NCI-H187 (cell line): ENCODE measurements at regions not wholly inside any gene's neighbourhood (a gene's known extent, or its start where the extent isn't known, plus 50 kb on each side); places are given as distances from the start of the nearest gene placed in this dataset.
"Not testable (repeated sequence)": the region's sequence is repeated elsewhere in the genome, so short reads cannot be mapped to it uniquely, and the experiment has no call there.

Experiments used
- DNase-seq, 2 experiments: peaks; one replicate each; lab custom pipeline; 2025; lab: John Stamatoyannopoulos, UW

- DNase-seq = no peak
Observed at GRCh38 chr20:57103146-57103800, 163.2 kb downstream of the BMP7 start.

DNA sequence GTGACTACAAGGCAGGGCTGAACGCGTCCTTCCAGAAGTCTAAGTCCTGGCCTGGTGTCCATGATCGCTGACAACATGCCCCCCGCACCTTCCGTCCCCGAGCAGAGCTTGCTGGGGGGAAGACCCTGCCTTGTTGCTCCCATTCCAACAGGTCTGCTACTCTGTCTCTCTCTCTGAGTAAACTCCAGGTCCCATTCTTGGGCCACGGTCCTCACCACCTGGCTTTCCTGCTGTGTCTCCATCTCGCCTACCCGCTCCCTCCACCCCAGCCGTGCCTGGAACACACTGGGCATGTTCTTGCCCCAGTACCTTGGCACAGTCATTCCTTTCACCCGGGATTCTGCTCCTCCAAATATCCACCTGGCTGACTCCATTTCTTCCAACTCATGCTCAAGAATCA lies 162.3 kb downstream of the BMP7 start:
- DNase-seq = no peak

DNA sequence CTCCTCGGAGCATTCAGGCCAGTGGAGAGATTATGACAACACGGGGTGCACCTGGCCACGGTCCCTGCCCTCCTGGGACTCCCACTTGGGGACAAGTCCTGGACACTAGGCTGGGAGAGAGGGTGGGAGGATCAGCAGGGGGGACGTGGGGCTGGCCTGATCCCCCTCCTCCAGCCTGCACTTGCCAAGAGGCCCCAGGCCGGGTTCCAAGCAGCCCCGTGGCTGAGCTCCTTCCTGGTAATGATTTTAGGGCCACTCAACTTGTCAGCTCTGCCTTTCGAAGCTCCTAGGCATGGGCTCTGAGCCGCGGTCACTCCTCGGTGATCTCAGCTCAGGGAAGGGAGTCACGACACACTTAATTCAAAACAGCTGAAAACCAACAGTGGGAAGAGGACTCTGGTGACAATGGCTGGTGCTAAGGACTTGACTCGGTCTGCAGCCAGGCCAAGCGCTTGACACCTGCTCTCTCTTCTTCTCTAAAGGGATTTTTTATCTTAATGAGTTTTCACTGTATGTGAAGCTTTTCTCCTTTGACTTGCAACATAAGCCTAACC lies 161.7 kb downstream of the BMP7 start:
- DNase-seq = no peak

DNA sequence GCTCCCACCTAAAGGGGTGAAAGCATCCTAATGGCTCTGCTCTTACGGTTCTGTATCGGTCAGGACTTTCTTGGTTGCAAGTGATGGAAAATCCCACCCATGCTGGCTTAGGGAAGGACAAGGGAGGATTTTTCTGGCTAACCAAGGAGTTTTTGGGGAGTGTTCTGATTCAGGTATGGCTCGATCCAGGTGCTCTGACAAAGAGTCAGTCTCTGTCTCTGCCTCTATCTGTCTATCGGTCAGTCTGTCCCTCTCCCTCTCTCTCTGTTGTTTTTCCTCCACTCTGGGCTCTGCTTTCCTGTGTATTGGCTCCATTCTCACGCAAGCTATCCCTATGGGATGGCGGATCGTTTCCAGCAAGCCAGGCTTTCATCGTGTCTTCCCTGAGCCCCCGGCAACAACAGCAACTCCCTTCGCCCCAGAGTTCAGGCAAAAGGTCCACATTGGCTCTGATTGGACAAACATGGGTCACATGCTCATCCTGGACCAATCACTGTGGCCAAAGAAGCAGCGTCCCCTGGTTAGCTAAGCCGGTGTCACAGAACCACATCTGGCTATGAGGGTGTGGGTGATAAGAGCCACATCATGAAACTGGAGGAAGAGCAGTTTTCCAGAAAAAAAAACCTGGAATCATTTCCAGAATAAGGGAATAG lies 160.3 kb downstream of the BMP7 start:
- DNase-seq = no peak

DNA sequence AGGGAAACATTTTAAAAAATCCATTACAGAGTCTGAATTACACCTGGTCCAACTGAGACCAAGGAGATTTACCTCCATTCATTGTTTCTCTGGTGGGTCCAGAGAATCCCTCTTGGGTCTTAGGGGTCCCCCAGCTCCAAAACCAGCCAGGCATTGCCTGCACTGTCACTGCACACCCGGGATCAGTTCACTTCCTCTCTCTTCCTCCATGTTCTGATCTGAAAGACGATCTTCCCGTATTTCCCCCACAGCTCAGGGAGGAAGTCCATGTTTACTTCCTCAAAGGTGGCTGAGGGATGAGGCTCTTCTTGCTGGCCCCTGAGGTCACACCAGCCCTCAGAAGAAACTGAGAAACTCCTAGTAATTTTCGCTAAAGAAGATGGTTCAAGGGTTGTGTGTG lies 159.7 kb downstream of the BMP7 start:
- DNase-seq = no peak

- DNase-seq = no peak
Observed at GRCh38 chr20:57107208-57107607, 159.2 kb downstream of the BMP7 start.

GRCh38 chr20:57108218-57108617 lies 158.2 kb downstream of the BMP7 start:
- no peak for DNase-seq

GRCh38 chr20:57108742-57109570 lies 157.5 kb downstream of the BMP7 start:
- DNase-seq = no peak

DNA sequence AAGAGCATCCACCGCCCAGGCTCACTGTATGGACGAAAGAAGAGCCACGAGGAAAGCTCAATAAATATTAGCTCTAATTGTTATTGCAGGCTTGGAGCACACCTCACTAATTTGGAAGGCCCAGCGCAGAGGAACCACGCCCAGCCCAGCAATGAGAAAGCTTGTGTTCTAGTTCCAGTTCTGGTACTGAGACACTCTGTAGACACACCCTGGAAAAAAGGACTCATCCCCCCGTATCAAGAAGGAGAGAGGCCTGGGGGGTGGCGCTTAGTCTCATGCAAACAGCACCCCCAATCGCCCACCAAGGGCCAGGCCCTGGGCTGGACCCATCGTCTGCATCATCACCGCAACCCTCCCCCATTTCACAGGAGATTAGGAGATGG lies 156.9 kb downstream of the BMP7 start:
- no peak for DNase-seq

DNA sequence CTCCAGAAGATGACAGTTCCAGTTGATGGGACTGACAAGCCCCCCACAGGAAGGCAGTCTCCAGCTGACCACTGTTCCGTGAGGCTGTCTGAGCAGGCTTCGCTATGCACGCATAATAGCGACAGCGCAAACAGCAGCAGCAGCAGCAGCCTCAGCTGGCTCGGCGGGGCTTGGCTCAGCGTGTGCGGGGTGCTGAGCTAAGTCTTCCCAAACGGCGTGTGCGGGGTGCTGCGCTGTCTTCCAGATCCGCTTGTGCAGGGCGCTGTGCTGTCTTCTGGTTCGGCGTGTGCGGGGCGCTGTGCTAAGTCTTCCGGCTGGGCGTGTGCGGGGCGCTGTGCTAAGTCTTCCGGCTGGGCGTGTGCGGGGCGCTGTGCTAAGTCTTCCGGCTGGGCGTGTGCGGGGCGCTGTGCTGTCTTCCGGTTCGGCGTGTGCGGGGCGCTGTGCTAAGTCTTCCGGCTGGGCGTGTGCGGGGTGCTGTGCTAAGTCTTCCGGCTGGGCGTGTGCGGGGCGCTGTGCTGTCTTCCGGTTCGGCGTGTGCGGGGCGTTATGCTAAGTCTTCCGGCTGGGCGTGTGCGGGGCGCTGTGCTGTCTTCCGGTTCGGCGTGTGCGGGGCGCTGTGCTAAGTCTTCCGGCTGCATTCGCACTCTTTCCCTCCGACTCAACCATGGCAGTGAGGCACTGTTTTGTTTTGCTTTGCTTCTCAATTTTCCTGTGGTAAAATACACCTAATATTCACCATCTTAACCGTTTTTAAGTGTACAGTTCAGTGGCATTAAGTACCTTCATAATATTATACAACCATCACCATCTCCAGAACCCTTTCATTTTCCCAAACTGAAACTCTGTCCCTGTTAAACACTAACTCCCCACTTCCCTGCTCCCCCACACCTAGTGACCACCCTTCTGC lies 156.1 kb downstream of the BMP7 start:
- not testable (repeated sequence) for DNase-seq

DNA sequence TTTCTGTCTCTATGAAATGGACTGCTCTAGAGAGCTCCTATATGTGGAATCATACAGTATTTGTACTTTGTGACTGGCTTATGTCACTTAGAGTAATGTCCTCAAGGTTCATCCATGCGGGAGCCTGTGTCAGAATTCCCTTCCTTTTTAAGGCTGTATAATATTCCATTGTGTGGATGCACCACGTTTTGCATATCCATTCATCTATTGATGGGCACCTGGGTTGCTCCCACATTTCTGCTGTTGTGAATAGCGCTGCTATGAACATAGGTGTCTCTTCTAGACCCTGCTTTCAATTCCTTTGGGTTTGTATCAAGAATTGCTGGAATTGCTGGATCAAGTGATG lies 155.4 kb downstream of the BMP7 start:
- DNase-seq = no peak

- DNase-seq = no peak
Observed at GRCh38 chr20:57112448-57112847, 154.0 kb downstream of the BMP7 start.

GRCh38 chr20:57114290-57115005 lies 152.0 kb downstream of the BMP7 start:
- no peak for DNase-seq

GRCh38 chr20:57117296-57117695 lies 149.1 kb downstream of the BMP7 start:
- no peak for DNase-seq

GRCh38 chr20:57118107-57118769 lies 148.2 kb downstream of the BMP7 start:
- DNase-seq = no peak
